ENCODE measurements at regions not wholly inside any gene's neighbourhood (a gene's known extent, or its start where the extent isn't known, plus 50 kb on each side); places are given as distances from the start of the nearest gene placed in this dataset.

DNA sequence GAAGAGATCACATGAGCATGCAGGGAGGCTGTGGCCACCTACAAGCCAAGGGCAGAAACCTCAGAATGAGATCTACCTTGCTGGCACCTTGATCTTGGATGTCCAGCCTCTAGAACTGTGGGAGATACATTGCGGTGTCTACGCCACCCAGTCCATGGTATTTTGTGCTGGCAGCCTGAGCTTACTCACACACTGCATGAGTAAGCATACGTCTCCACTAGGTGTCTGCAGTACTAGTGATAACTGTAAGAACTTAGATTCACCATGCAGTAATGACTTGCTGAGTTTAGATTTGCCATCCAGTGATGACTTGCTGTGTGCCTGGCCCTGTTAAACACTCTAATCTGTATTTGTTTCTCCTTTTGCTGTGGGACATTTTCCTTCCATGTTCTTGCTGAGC lies 417.7 kb downstream of the GADD45G start:
- TF ChIP-seq, protein P1, sequence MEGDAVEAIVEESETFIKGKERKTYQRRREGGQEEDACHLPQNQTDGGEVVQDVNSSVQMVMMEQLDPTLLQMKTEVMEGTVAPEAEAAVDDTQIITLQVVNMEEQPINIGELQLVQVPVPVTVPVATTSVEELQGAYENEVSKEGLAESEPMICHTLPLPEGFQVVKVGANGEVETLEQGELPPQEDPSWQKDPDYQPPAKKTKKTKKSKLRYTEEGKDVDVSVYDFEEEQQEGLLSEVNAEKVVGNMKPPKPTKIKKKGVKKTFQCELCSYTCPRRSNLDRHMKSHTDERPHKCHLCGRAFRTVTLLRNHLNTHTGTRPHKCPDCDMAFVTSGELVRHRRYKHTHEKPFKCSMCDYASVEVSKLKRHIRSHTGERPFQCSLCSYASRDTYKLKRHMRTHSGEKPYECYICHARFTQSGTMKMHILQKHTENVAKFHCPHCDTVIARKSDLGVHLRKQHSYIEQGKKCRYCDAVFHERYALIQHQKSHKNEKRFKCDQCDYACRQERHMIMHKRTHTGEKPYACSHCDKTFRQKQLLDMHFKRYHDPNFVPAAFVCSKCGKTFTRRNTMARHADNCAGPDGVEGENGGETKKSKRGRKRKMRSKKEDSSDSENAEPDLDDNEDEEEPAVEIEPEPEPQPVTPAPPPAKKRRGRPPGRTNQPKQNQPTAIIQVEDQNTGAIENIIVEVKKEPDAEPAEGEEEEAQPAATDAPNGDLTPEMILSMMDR (tag by site-specific recombination; IDR thresholded peaks at IDR 0.05), result no peak
- no peak for TF ChIP-seq ZNF274 (IDR thresholded peaks at IDR 0.05; ENCODE audit: low read length)
- TF ChIP-seq ZNF274 (tag by site-specific recombination; IDR thresholded peaks at IDR 0.05; ENCODE audit: borderline replicate concordance), result no peak
- no peak for TF ChIP-seq RBAK (tag by site-specific recombination; IDR thresholded peaks at IDR 0.05)
- TF ChIP-seq, protein P2, sequence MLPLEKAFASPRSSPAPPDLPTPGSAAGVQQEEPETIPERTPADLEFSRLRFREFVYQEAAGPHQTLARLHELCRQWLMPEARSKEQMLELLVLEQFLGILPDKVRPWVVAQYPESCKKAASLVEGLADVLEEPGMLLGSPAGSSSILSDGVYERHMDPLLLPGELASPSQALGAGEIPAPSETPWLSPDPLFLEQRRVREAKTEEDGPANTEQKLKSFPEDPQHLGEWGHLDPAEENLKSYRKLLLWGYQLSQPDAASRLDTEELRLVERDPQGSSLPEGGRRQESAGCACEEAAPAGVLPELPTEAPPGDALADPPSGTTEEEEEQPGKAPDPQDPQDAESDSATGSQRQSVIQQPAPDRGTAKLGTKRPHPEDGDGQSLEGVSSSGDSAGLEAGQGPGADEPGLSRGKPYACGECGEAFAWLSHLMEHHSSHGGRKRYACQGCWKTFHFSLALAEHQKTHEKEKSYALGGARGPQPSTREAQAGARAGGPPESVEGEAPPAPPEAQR (tag by site-specific recombination; IDR thresholded peaks at IDR 0.05), result no peak
- TF ChIP-seq, protein P3, sequence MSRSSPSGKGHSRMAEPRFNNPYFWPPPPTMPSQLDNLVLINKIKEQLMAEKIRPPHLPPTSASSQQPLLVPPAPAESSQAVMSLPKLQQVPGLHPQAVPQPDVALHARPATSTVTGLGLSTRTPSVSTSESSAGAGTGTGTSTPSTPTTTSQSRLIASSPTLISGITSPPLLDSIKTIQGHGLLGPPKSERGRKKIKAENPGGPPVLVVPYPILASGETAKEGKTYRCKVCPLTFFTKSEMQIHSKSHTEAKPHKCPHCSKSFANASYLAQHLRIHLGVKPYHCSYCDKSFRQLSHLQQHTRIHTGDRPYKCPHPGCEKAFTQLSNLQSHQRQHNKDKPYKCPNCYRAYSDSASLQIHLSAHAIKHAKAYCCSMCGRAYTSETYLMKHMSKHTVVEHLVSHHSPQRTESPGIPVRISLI (tag by site-specific recombination; IDR thresholded peaks at IDR 0.05), result no peak
- TF ChIP-seq, protein P4, sequence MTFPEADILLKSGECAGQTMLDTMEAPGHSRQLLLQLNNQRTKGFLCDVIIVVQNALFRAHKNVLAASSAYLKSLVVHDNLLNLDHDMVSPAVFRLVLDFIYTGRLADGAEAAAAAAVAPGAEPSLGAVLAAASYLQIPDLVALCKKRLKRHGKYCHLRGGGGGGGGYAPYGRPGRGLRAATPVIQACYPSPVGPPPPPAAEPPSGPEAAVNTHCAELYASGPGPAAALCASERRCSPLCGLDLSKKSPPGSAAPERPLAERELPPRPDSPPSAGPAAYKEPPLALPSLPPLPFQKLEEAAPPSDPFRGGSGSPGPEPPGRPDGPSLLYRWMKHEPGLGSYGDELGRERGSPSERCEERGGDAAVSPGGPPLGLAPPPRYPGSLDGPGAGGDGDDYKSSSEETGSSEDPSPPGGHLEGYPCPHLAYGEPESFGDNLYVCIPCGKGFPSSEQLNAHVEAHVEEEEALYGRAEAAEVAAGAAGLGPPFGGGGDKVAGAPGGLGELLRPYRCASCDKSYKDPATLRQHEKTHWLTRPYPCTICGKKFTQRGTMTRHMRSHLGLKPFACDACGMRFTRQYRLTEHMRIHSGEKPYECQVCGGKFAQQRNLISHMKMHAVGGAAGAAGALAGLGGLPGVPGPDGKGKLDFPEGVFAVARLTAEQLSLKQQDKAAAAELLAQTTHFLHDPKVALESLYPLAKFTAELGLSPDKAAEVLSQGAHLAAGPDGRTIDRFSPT (tag by site-specific recombination; IDR thresholded peaks at IDR 0.05), result no peak
- TF ChIP-seq KLF9 (tag by site-specific recombination; IDR thresholded peaks at IDR 0.05; ENCODE audit: low read depth), result no peak
- TF ChIP-seq, protein P5, sequence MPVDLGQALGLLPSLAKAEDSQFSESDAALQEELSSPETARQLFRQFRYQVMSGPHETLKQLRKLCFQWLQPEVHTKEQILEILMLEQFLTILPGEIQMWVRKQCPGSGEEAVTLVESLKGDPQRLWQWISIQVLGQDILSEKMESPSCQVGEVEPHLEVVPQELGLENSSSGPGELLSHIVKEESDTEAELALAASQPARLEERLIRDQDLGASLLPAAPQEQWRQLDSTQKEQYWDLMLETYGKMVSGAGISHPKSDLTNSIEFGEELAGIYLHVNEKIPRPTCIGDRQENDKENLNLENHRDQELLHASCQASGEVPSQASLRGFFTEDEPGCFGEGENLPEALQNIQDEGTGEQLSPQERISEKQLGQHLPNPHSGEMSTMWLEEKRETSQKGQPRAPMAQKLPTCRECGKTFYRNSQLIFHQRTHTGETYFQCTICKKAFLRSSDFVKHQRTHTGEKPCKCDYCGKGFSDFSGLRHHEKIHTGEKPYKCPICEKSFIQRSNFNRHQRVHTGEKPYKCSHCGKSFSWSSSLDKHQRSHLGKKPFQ (tag by site-specific recombination; IDR thresholded peaks at IDR 0.05), result no peak
- TF ChIP-seq HOXC10 (CRISPR knock-in tag; IDR thresholded peaks at IDR 0.05), result no peak
- TF ChIP-seq, protein P6, sequence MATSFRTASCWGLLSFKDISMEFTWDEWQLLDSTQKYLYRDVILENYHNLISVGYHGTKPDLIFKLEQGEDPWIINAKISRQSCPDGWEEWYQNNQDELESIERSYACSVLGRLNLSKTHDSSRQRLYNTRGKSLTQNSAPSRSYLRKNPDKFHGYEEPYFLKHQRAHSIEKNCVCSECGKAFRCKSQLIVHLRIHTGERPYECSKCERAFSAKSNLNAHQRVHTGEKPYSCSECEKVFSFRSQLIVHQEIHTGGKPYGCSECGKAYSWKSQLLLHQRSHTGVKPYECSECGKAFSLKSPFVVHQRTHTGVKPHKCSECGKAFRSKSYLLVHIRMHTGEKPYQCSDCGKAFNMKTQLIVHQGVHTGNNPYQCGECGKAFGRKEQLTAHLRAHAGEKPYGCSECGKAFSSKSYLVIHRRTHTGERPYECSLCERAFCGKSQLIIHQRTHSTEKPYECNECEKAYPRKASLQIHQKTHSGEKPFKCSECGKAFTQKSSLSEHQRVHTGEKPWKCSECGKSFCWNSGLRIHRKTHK (tag by site-specific recombination; IDR thresholded peaks at IDR 0.05), result no peak
- TF ChIP-seq, protein P7, sequence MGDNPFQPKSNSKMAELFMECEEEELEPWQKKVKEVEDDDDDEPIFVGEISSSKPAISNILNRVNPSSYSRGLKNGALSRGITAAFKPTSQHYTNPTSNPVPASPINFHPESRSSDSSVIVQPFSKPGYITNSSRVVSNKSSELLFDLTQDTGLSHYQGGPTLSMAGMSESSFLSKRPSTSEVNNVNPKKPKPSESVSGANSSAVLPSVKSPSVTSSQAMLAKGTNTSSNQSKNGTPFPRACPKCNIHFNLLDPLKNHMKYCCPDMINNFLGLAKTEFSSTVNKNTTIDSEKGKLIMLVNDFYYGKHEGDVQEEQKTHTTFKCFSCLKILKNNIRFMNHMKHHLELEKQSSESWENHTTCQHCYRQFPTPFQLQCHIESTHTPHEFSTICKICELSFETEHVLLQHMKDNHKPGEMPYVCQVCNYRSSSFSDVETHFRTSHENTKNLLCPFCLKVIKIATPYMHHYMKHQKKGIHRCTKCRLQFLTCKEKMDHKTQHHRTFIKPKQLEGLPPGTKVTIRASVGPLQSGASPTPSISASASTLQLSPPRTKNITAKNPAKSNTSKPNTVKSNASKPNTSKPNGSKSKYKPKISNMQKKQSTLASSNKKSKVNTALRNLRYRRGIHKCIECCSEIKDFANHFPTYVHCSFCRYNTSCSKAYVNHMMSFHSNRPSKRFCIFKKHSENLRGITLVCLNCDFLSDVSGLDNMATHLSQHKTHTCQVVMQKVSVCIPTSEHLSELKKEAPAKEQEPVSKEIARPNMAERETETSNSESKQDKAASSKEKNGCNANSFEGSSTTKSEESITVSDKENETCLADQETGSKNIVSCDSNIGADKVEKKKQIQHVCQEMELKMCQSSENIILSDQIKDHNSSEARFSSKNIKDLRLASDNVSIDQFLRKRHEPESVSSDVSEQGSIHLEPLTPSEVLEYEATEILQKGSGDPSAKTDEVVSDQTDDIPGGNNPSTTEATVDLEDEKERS (tag by site-specific recombination; IDR thresholded peaks at IDR 0.05), result no peak
- TF ChIP-seq REST (tag by site-specific recombination; IDR thresholded peaks at IDR 0.05), result no peak
